ENCODE measurements at regions not wholly inside any gene's neighbourhood (a gene's known extent, or its start where the extent isn't known, plus 50 kb on each side); places are given as distances from the start of the nearest gene placed in this dataset.

GRCh38 chr3:182420741-182421140, 372.6 kb upstream of the ATP11B start:
- TF ChIP-seq POLR2AphosphoS5 (IDR thresholded peaks at IDR 0.05) (no peak), POLR2A (IDR thresholded peaks at IDR 0.05; ENCODE audit: low read depth) (no peak)
- TF ChIP-seq, protein P1, sequence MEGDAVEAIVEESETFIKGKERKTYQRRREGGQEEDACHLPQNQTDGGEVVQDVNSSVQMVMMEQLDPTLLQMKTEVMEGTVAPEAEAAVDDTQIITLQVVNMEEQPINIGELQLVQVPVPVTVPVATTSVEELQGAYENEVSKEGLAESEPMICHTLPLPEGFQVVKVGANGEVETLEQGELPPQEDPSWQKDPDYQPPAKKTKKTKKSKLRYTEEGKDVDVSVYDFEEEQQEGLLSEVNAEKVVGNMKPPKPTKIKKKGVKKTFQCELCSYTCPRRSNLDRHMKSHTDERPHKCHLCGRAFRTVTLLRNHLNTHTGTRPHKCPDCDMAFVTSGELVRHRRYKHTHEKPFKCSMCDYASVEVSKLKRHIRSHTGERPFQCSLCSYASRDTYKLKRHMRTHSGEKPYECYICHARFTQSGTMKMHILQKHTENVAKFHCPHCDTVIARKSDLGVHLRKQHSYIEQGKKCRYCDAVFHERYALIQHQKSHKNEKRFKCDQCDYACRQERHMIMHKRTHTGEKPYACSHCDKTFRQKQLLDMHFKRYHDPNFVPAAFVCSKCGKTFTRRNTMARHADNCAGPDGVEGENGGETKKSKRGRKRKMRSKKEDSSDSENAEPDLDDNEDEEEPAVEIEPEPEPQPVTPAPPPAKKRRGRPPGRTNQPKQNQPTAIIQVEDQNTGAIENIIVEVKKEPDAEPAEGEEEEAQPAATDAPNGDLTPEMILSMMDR (IDR thresholded peaks at IDR 0.05) = no peak

Measured in esophagus muscularis mucosa (tissue), 3 donors.